ENCODE measurements at regions not wholly inside any gene's neighbourhood (a gene's known extent, or its start where the extent isn't known, plus 50 kb on each side); places are given as distances from the start of the nearest gene placed in this dataset.

DNA sequence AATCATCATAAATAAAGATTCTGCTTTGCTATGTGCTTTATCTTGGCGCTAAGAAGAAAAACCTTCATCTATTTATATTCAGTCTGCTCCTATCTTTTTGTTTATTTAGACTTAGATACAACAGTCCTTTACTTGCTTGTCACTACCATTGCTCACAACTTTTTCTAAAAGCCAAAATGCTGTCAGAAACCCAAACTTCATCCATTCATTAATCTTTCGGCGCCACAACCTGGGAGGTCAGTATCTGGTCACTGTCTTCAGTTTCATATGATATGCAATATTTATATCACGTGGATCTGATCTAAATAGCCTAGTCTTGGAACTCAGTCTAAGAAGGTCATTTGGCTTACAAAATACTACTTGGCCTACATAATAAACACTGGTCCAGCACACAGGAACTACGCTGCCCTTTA, 159.3 kb upstream of the TARS1 start:
- TF ChIP-seq, protein P1, sequence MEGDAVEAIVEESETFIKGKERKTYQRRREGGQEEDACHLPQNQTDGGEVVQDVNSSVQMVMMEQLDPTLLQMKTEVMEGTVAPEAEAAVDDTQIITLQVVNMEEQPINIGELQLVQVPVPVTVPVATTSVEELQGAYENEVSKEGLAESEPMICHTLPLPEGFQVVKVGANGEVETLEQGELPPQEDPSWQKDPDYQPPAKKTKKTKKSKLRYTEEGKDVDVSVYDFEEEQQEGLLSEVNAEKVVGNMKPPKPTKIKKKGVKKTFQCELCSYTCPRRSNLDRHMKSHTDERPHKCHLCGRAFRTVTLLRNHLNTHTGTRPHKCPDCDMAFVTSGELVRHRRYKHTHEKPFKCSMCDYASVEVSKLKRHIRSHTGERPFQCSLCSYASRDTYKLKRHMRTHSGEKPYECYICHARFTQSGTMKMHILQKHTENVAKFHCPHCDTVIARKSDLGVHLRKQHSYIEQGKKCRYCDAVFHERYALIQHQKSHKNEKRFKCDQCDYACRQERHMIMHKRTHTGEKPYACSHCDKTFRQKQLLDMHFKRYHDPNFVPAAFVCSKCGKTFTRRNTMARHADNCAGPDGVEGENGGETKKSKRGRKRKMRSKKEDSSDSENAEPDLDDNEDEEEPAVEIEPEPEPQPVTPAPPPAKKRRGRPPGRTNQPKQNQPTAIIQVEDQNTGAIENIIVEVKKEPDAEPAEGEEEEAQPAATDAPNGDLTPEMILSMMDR (IDR thresholded peaks at IDR 0.05) = no peak
- Histone ChIP-seq H3K4me3 (no peak overlapping the region), H3K36me3 (no peaks in the 10 kb centered on the region), H3K9me3 (no peaks in the 10 kb centered on the region), H3K4me1 (peaks cover 0 to 20% (median 0%) of the 10 kb centered on the region in 4 donors), H3K27ac (peak overlapping the region in 1 of 2 donors; percentile 10), H3K27me3 (no peaks in the 10 kb centered on the region)
- intact Hi-C loops (cut with DNase I; ENCODE audit: low total_unique reads) = no loop called here
- no peak for DNase-seq

DNA sequence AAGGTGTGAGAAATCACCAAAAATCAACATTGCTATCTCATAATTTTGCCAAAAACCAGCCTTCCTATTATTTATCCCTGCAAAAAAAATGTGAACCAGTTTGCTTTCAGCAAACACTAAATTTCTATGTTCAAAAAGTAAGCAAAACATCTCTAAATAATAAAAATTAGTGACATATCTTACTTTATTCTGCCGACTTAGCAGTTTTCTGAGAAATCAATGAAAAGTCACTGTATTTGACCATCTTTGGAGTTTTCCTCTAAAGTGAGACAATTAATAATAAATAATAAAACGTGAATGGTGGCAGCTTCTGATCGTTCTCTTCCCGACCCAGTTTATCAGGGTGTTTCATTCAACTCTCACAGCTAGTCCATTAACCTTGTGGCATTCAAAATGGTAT, 158.6 kb upstream of the TARS1 start:
- intact Hi-C loops (cut with DNase I; ENCODE audit: low total_unique reads) = no loop called here
- no peak overlapping the region for H3K27ac ChIP-seq
- H3K27me3 ChIP-seq = no peaks in the 10 kb centered on the region
- H3K9me3 ChIP-seq = no peaks in the 10 kb centered on the region
- H3K36me3 ChIP-seq = no peaks in the 10 kb centered on the region
- TF ChIP-seq, protein P1 (IDR thresholded peaks at IDR 0.05) = no peak
- peaks cover 0 to 20% (median 0%) of the 10 kb centered on the region in 4 donors for H3K4me1 ChIP-seq
- DNase-seq = no peak
- H3K4me3 ChIP-seq = no peak overlapping the region

DNA sequence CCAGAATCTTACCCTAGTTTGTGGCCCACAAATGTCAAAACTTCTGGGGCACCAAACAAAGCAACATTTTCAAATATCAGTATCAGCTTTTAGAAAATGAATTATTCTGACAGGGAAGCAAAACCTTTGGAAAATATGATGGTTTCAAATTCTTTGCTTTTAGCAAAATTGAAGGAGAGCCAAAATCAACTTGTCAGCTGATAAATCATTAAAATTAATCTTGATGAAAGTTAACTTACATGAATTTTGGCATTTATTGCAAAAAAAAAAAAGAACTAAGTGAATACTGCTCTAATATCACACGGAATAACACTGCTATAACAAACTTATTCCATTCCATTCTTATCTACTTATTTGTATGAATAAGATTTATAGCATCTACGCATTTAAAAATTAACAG, 158.1 kb upstream of the TARS1 start:
- no peaks in the 10 kb centered on the region for H3K36me3 ChIP-seq
- no peak overlapping the region for H3K27ac ChIP-seq
- H3K4me3 ChIP-seq = no peak overlapping the region
- intact Hi-C loops (cut with DNase I; ENCODE audit: low total_unique reads) = no loop called here
- TF ChIP-seq, protein P1 (IDR thresholded peaks at IDR 0.05) = no peak
- H3K4me1 ChIP-seq = peaks cover 0 to 20% (median 0%) of the 10 kb centered on the region in 4 donors
- H3K27me3 ChIP-seq = no peaks in the 10 kb centered on the region
- DNase-seq = no peak
- H3K9me3 ChIP-seq = no peaks in the 10 kb centered on the region

DNA sequence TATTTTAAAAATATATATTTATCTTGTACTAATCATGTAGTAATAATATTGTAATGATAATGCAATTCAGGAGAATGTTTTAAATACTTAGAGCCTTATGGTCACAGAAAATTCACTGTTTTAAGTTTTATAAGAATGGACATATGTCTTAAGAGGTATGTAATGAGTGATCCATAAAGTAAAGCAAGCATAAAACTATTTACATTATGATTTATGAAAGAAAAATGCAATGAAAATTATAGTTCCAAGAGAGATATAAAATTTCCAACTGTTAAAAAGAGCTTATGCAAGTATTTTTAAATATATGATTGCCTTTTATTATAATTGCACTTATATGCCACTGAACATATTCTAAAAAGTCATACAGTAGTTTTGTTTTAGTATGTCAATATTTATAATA, 157.5 kb upstream of the TARS1 start:
- no peak overlapping the region for H3K27ac ChIP-seq
- H3K4me1 ChIP-seq = peaks cover 0 to 20% (median 0%) of the 10 kb centered on the region in 4 donors
- no peak overlapping the region for H3K4me3 ChIP-seq
- H3K9me3 ChIP-seq = no peaks in the 10 kb centered on the region
- TF ChIP-seq, protein P1 (IDR thresholded peaks at IDR 0.05) = no peak
- no peaks in the 10 kb centered on the region for H3K27me3 ChIP-seq
- intact Hi-C loops (cut with DNase I; ENCODE audit: low total_unique reads) = no loop called here
- DNase-seq = no peak
- no peaks in the 10 kb centered on the region for H3K36me3 ChIP-seq

DNA sequence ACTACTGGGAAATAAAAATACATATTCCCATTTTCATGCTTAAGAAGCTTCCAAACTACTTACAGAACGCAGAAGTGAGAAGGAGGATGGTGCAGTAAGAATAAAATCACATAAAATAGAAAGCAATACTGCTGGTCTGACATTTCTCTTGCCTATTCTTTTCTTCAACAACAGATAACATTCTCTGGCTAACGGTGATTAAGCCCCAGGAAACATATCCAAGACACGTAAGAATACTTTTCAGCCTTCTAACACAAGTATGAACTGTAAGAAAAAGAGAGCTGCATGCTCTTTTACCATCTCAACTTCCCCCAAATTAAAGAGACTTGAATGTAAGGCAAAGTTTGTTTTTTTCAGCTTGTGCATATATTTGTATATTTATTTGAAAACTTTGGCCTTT, 156.1 kb upstream of the TARS1 start:
- H3K36me3 ChIP-seq = no peaks in the 10 kb centered on the region
- no peaks in the 10 kb centered on the region for H3K9me3 ChIP-seq
- H3K4me1 ChIP-seq = peaks cover 0 to 20% (median 0%) of the 10 kb centered on the region in 4 donors
- no peak overlapping the region for H3K27ac ChIP-seq
- no peaks in the 10 kb centered on the region for H3K27me3 ChIP-seq
- no peak overlapping the region for H3K4me3 ChIP-seq
- TF ChIP-seq, protein P1 (IDR thresholded peaks at IDR 0.05) = no peak
- no peak for DNase-seq
- intact Hi-C loops (cut with DNase I; ENCODE audit: low total_unique reads) = no loop called here

DNA sequence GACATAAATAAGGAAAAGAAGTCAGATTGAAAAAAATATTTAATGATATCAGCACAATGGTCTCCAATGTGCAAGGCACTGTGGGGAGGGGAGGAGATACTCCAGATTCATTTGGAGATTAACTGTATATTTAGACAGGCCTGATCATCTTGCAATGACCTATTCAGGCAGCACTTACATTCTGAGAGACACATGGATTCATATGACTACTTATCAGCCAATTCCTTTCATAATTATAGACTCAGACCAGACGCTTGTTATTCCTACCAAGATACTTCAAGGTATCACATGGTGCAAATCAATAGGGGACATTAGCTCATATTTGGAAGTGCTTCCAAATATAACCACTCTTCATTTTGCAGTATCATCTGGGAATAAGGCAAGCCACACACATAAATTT, 153.5 kb upstream of the TARS1 start:
- H3K27me3 ChIP-seq = no peaks in the 10 kb centered on the region
- no peaks in the 10 kb centered on the region for H3K36me3 ChIP-seq
- H3K4me3 ChIP-seq = no peak overlapping the region
- H3K9me3 ChIP-seq = no peaks in the 10 kb centered on the region
- intact Hi-C loops (cut with DNase I; ENCODE audit: low total_unique reads) = no loop called here
- no peak for DNase-seq
- TF ChIP-seq, protein P1 (IDR thresholded peaks at IDR 0.05) = no peak
- H3K4me1 ChIP-seq = peaks cover 0 to 16% (median 0%) of the 10 kb centered on the region in 4 donors
- H3K27ac ChIP-seq = no peak overlapping the region
